A549 (cell line): ENCODE measurements at regions not wholly inside any gene's neighbourhood (a gene's known extent, or its start where the extent isn't known, plus 50 kb on each side); places are given as distances from the start of the nearest gene placed in this dataset.

Experiments
- CBX2 ChIP-seq: fragments of 200-600 bp; sonication (generic); IDR thresholded peaks from 2 replicates; pipeline ENCODE4 v1.6.1; 2016; ENCODE audit warnings: low read depth, mild to moderate bottlenecking, borderline replicate concordance
- CEBPB ChIP-seq, 2 experiments: fragments of >200 bp in 1 of 2; sonication (Bioruptor Twin) in 1 of 2; formaldehyde crosslinking in 1 of 2; IDR thresholded peaks; 2 replicates each; pipeline ENCODE4 v1.6.1; 2012 to 2016
- EP300 ChIP-seq, 2 experiments: fragments of >200 bp; sonication (Bioruptor Twin); formaldehyde crosslinking; IDR thresholded peaks; 2 replicates in 1 of 2; 3 replicates in 1 of 2; pipeline ENCODE4 v1.6.1; 2016 to 2017
- FOSL2 ChIP-seq, 2 experiments: fragments of 450-650 bp in 1 of 2; fragments of >200 bp in 1 of 2; sonication (Bioruptor Twin) in 1 of 2; formaldehyde crosslinking; IDR thresholded peaks; 2 replicates each; pipeline versions ENCODE4 v1.5.0 to v1.6.1; 2016 to 2020; ENCODE audit warnings: mild to moderate bottlenecking in 1 of 2, moderate library complexity in 1 of 2
- JUN ChIP-seq, 2 experiments: fragments of >200 bp; sonication (Bioruptor Twin); formaldehyde crosslinking; IDR thresholded peaks; 2 replicates in 1 of 2; 3 replicates in 1 of 2; pipeline ENCODE4 v1.6.1; 2016 to 2017
- KDM1A ChIP-seq: fragments of 200-600 bp; sonication (generic); IDR thresholded peaks from 2 replicates; pipeline ENCODE4 v1.6.1; 2016; ENCODE audit warnings: low read depth, mild to moderate bottlenecking
- POLR2A ChIP-seq: IDR thresholded peaks from 2 replicates; pipeline ENCODE4 v1.6.1; 2012; ENCODE audit warnings: mild to moderate bottlenecking, low read length
- SREBF2 ChIP-seq: fragments of 450-650 bp; IDR thresholded peaks from 2 replicates; pipeline ENCODE4 v1.6.1; 2014; ENCODE audit warnings: mild to moderate bottlenecking, moderate library complexity
- TF ChIP-seq, protein P1 (sequence below): fragments of >200 bp; sonication (Bioruptor Twin); formaldehyde crosslinking; IDR thresholded peaks from 3 replicates; pipeline ENCODE4 v1.5.1; 2016
- TF ChIP-seq, protein P2 (sequence below): fragments of 450-650 bp; IDR thresholded peaks from 2 replicates; pipeline ENCODE4 v1.6.1; 2014; ENCODE audit warnings: antibody characterized with exemption
- TF ChIP-seq, protein P3 (sequence below): IDR thresholded peaks from 2 replicates; pipeline ENCODE4 v1.6.1; 2012

DNA sequence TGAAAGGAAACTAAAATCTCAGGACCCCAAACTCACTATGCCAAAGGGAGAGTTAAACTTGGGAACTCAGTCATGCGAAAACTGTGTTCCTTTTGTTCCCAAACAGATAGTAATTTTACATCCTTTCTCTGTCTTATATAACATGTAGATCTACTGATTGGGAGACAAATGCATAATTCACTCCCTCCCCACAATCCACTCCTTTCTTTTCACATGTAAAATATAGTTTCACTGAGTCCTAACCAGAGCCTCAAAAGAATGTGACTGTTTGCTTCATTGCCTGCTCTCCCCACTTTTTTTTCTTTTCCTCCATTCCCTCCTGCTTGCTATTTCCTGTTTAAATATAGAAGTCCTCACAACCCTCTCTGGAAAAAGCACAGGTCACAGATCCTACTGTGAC lies 699.3 kb upstream of the ADGRL3 start:
- TF ChIP-seq, protein P1, sequence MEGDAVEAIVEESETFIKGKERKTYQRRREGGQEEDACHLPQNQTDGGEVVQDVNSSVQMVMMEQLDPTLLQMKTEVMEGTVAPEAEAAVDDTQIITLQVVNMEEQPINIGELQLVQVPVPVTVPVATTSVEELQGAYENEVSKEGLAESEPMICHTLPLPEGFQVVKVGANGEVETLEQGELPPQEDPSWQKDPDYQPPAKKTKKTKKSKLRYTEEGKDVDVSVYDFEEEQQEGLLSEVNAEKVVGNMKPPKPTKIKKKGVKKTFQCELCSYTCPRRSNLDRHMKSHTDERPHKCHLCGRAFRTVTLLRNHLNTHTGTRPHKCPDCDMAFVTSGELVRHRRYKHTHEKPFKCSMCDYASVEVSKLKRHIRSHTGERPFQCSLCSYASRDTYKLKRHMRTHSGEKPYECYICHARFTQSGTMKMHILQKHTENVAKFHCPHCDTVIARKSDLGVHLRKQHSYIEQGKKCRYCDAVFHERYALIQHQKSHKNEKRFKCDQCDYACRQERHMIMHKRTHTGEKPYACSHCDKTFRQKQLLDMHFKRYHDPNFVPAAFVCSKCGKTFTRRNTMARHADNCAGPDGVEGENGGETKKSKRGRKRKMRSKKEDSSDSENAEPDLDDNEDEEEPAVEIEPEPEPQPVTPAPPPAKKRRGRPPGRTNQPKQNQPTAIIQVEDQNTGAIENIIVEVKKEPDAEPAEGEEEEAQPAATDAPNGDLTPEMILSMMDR = no peak
- TF ChIP-seq SREBF2 (no peak), POLR2A (no peak), EP300 (IDR thresholded peaks at IDR 0.05) (no peak), FOSL2 (IDR thresholded peaks at IDR 0.05) (no peak), FOSL2 (CRISPR knock-in tag; IDR thresholded peaks at IDR 0.05) (no peak), CBX2 (no peak), CEBPB (IDR thresholded peaks at IDR 0.05) (no peak), KDM1A (no peak), JUN (IDR thresholded peaks at IDR 0.05) (no peak)
- TF ChIP-seq, protein P2, sequence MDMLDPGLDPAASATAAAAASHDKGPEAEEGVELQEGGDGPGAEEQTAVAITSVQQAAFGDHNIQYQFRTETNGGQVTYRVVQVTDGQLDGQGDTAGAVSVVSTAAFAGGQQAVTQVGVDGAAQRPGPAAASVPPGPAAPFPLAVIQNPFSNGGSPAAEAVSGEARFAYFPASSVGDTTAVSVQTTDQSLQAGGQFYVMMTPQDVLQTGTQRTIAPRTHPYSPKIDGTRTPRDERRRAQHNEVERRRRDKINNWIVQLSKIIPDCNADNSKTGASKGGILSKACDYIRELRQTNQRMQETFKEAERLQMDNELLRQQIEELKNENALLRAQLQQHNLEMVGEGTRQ = no peak
- TF ChIP-seq, protein P3, sequence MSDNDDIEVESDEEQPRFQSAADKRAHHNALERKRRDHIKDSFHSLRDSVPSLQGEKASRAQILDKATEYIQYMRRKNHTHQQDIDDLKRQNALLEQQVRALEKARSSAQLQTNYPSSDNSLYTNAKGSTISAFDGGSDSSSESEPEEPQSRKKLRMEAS = no peak
